ENCODE measurements at regions not wholly inside any gene's neighbourhood (a gene's known extent, or its start where the extent isn't known, plus 50 kb on each side); places are given as distances from the start of the nearest gene placed in this dataset.

DNA sequence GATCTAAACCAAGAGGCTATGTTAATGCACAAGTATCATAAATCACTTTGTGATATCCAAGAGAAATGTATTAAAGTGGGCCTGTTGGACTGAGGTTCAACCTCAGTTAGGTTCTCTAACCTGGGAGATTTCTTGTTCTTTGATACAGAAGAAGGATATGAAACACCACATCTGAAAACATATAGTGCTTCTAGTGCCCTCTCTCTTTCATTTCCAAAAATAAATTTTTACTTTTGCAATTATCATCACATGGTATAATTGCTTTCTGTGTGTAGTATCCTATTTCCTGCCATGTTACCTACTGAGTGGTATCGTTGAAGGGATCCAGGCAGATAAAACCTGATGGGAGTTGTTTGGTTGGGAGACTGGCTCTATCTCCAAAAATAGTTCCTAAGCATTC is 264.9 kb downstream of the CCER1 start:
- no peak for TF ChIP-seq EP300 (IDR thresholded peaks at IDR 0.05; ENCODE audit: low read depth)
- no peak for TF ChIP-seq CTCF (IDR thresholded peaks at IDR 0.05)
- no peak for TF ChIP-seq POLR2A (IDR thresholded peaks at IDR 0.05)

Data from transverse colon (tissue), 3 donors.